Islet of Langerhans (tissue), 1 donor: ENCODE measurements at regions not wholly inside any gene's neighbourhood (a gene's known extent, or its start where the extent isn't known, plus 50 kb on each side); places are given as distances from the start of the nearest gene placed in this dataset.

ENCODE experiments used
- FAIRE-seq: peaks from one replicate; lab custom pipeline; 2011; peaks lifted over from hg19 to GRCh38; lab: Jason Lieb, UNC

DNA sequence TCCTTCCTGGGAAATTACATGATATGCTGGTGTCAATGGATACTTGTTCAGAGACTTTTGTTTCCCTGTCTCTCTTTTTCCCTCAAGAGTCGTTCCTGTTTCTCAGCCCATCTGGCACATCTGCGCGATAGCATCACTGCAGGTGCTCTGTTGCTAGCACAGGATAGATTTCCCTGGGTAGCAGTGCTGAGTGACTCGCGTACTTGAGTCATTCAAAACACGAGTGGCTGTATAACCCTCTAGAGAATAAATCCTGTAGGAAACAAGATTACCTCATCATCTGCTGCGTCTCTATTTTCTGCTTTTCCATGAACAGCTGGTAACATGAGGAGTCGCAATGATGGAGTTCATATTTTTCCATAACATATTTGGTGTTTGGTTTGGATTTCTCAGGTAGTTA lies 452.0 kb upstream of the FZD8 start:
- no peak for FAIRE-seq

DNA sequence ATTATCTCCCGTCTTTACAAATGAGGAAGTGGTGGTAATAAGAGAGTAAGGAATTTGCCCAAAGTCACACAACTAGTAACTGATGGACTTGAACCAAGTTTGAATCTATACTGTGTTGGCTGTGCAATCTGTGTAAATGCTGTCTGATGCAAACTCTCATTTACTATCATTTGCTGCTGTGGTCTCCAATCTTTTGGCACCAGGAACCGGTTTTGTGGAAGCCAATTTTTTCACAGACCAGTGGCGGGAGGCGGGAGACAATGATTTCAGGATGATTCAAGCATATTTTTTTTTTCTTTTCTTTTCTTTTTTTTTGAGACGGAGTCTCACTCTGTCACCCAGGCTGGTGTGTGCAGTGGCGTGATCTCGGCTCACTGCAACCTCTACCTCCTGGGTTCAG lies 450.0 kb upstream of the FZD8 start:
- FAIRE-seq = no peak

DNA sequence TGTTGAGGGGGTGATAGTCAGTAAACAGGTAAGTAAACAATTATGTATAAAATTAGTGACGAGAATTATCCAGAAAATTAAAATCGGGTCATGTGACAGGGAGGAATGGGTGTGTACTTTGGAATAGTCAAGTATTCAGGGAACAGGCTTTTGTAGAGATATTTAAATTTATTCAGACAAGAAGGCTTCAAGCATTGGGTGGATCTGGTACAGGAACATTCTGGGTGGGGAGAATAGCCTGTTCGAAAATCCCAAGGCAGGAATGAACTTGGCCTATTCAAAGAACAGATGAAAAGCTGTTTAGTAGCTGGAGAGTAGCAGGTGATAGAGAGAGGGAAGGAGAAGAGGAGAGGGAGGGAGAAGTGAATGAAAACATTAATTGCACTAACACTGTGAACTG lies 448.9 kb upstream of the FZD8 start:
- FAIRE-seq = no peak

DNA sequence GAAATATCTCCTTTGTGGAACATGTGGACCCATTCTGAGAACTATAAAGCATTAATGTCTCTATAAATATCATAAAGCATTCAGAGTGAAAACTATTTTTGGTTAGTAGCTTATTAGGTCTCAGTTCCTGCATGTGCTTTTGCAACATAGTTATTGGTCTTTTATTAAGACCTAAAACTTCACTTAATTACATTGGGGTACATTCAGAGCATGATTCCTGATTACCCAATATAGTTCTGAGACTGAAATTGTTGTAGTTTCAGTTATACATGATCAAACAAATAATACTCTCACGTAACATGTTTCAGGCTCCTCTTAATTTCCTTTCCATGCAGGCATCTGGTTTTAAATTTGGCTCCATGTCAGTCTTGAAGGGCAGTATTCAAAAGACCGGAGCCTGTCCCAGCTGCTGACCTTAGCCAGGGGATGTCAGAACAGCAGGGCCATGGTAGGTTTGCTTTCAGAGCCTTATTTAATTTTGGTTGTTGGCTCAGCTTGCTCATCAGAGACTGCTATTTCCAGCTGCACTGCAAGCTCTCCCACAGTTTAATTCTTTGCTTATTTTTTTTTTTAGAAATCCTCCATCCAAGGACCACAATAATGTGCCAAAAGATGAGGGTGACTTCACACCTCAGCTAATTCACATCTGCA lies 447.8 kb upstream of the FZD8 start:
- FAIRE-seq = no peak

DNA sequence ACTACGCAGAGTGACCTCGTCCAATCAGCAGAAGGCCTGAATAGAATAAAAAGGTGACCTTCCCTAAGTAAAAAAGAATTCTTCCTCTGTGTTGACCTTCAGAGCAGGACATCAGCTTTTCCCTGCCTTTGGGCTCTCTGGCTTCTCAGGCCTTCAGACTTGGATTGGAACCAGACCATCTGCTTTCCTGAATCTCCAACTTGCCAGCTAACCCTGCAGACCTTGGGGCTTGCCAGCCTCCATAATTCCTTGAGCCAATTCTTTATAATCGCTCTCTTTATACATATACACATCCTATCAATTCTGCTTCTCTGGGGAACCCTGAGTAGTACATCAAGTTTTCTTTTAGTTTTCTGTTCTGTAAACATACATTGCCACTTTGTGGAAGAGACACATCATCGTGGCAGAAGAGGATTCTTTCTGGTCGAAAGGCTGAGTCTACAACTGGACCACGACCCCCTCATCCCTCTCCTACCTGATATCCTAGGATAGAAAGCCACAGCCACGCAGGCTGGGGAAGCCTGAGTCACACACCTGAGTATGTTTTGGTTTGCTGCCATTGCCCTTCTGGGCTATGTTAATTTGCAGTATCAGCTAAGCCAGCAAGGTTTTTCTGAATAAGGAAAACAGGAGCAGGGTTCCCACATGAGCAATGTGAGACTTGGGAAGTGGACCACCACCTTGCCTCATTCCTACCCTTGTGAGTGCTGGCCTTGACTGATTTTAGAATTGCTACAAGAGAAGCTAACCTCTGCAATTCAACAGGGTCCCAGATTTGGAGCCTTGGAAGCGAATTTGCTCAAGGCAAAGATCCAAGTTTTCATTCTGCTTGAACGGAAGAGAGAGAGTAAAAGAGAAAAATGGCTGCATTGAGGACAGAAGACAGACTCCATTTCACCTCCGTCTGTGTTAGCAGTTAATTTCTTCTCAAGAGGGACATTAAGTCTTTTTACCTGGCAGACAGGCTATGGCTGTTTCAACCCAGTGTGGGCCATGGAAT lies 445.2 kb upstream of the FZD8 start:
- no peak for FAIRE-seq

DNA sequence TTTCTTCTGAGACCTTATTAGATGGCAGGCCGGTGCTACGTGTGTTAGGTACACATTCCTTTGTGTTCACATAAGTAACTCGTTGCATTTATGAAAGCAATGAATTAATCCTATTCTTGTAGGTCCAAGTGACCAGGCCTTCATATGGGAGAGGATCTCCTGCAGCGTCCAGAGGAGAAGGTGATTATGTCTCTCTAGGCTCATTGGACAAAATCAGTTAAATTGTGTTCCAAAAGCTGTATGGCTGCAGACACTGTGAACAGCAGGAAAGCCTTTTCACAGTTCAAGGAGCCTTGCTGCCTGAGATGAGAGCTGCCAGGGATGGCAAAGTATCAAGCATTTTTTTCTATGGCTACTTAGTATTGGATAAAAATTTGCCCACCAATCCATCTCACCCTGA lies 433.1 kb upstream of the FZD8 start:
- FAIRE-seq = no peak

DNA sequence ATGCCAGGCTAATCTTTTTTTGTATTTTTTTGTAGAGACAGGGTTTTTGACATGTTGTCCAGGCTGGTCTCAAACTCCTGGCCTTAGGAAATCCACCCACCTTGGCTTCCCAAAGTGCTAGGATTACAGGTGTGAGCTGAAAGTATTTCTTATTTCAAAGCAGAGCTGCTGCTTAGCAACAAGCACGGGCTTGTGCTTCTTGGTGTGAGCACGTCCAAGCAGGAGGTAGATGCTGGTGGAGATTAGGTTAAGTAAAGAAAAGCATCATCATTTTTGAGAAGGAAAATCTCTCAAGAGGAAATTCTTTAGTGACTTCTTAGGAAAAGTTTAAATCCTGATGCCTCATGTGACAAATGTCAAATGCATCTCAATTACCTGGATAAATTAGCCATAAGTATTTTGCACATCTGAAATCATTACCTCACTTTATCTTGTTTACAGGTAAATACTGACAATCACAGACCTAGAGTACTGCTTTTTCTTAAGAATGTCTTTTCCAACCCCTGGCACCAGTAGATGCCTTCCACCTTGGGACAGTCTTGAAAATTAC lies 431.8 kb upstream of the FZD8 start:
- no peak for FAIRE-seq

DNA sequence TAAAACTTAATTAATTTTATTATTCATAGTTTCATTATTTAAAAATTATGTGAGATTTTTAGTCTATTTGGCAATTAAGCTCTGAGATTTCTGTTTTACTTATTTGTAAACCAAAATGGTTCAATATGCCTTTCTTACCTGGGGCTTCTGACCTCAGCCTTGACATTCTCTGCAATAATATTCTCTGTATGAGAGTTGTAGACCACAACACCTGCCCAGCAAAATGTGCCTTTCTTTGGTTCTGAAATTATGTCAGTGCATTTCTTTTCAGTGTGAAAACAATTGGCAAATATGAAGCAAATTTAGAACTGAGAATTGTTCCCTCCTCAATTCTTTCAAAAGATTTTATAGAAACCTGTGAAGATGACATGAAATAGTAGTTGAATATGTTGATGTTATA lies 426.4 kb upstream of the FZD8 start:
- no peak for FAIRE-seq

DNA sequence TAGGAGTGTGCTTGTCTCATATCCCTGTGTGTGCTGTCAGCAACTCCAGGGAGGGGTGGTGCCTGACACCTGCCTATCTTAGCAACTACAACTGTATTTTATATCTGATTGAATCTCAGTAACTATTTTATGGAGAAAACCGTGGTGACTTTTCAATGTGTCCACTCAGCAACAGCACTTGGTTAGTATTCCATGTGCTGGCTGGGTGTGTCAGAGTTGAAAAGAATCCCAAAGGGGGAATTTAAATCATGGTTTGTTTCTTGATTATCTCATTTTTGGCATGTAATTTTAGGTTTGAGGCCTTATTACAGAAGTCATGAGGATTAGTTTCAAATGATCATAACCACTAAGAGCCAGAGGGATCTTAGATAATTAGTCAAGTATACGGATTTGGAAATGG lies 425.7 kb upstream of the FZD8 start:
- FAIRE-seq = no peak

DNA sequence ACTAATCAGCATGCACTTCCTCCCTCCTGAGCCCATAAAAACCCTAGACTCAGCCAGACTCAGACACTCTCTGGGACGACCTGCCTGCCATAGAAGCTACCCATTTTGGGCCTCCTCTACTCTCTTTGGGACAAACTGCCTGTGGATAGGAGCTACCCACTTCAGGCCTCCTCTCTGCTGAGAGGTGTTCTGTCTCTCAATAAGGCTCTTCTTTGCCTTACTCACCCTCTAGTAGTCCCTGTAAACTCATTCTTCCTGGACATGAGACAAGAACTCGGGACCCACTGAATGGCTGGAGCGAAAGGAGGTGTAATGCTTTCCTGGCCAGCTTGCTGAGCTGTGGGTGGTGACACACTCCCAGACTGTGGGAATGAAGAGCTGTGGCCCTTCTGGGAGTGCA lies 424.8 kb upstream of the FZD8 start:
- no peak for FAIRE-seq

DNA sequence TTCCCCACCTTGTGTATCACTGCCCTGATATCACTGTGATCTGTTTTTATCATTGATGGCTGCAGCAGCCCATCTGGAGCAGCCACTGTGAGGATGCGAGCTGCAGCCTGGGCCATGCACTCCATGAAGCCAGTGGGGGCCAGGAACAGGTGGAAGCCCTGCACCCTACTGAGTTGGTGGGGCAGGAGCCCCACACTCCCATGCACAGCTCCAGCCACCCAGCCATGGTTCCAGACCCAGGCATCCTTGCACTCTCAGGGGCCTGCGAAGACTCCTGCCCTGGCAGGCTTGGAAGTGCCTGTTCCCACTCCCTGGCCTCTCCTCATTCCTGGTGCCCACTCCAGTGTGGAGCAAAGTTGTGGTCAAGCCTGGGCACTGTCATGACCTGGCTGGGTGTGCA lies 424.0 kb upstream of the FZD8 start:
- FAIRE-seq = no peak

DNA sequence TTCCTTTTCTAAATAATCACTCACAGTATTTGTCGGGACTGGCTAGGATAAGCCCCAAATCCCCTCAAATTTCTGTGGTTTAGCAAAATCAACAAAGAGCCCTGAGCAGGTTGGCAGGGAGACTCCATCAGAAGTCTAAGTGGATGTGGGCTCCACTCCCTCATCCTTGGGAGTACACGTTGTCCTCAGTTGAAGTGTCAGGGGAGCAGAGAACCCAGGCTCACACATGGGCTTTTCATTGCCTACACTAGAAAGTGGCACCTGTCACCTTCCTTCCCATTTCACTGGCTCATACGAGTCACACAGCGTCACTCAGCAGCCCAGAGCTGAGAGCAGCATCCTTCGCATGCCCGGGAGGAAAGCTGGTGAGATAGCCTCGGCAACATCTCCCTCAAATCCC lies 421.3 kb upstream of the FZD8 start:
- no peak for FAIRE-seq

DNA sequence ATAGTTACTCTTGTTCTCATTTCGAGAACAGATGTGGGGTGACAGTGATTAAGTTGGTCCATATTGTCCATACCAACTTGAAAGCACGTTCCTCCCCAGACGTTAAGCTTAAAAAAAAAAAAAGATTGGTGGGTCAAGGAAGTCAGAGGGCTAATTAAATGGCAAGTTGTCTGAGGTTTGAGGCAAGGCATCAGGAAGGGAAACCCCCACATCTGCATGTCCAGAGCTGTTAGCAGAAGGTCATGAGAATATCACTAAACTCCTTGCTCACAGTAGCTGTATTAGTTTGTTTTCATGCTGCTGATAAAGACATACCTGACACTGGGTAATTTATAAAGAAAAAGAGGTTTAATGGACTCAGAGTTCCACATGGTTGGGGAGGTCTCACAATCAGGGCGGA lies 415.6 kb upstream of the FZD8 start:
- FAIRE-seq = no peak

DNA sequence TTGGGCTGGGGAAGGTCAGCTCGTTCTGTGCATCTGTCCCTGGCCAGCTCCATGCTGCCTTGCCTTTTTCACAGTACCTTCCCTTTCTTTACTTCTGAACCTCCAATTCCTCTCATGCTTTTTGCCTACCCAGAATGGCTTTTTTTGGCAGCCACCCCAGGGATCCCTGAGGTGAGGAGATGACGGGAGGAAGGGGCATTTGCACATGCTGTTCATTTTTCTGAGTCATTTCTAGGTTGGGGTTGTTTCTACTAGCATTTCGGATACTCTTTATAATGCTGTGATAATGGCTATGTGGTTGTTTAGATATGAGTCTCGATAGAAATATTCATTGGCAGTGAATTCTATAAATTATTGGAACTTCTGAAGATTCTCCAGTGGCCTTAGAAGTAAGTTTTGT lies 415.1 kb upstream of the FZD8 start:
- FAIRE-seq = no peak

DNA sequence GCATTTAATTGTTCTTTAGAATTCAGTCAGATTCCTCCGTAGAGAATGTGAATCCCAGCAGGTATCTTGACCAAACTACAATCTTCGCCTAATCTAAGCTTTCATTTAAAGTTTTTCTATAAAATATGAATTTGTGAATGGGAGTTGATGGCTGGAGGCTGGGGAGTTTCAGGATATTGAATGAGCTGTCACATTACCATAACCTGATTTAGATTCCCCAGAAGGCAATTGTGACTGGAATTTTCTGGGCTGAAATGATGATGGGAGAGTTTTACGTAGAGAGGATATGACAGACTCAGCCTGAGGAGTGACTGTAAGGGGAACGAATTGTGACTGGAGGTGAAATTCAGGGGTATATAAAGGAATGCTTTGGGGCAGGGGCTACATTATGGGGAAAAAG lies 411.7 kb upstream of the FZD8 start:
- FAIRE-seq = no peak

DNA sequence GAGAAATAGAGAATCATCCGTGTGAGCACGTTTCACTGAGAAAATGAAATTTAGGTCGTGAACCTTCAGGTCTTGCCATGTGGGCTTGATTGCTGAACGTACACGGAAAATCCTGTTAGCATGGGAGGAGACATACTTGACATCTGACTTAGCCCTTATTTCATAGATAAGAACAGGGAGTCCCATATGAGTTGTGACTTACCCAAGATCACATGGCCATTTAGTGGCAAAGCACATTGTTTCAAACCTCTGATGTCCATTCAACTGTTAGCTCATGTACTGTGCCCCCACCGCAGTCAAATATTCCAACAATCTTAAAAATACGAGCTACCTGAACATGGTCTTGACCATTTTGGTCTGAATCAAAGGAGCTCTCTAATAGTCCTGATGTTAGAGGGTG lies 411.2 kb upstream of the FZD8 start:
- no peak for FAIRE-seq

DNA sequence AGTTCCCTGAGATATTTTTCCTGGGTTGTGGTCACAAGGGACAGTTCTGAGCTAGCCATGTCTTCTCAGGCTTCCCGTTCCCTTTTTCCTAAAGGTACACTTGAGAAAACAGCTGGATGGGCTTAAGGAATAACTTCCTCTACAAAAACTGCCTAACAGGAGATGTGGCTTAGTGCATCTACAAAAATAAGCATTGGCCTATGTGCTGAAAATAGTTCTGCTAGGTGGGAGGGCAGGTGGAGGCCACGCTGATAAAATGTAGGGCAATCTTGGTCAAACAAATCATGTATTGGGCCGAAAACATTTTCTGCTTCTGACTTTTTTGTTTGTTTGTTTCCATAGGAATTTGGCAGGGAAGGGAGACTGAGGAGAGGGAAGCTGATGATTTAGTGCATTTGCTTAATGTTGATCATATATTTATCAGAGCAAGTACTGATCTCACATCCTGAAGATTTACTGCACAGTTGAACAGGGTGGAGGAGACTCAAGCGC lies 409.4 kb upstream of the FZD8 start:
- FAIRE-seq = no peak

DNA sequence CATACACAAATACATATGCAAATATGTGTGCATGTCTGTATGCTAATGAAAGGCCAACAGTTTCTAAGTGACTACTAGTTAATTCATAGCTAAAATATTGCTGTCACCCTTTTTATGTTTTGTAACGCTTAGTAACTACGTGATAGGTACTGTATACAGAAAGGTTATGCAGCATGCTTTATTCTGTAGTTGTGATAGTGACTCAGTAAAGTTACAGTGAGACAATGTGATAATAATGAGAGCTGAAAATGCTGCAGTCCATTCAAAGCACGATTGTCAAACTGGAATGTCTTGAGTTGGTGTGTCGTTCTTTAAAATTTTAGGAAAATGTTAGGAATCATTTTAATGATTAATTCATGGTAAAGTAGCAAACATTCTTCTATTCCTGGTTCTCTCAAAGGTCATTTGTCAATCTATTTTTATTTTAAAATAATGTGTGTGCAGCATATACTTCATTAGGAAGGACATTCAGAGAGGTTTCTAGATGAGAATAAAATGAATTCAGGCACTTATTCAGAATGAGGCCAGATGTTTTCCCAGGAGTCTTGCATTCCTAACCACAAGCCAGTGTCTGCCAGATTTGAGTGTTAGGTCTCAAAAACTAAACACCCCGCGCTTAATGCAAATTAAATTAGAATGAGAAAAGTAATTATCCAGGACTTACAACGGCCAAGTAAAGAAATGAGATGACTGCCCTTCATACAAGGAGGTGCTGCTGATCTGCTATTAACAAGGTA lies 408.8 kb upstream of the FZD8 start:
- no peak for FAIRE-seq

DNA sequence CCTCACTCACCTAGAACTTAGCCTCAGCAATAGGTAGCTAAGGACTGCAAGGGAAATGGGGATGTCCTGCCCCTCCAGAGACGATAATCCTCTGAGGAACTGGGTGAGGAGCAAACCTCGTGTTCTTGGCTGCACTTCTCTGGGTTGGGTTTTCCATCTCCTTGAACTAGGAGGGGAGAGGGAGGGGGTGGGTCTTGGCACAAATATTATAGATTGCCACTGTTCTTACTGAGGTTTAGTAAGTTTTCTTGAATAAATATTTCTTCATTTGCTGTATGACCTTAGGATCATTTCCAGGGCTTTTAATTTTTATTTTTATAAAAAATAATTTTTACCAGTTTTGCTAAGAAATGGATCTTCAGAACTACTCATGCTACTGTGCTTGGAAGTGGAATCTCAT lies 406.7 kb upstream of the FZD8 start:
- no peak for FAIRE-seq

DNA sequence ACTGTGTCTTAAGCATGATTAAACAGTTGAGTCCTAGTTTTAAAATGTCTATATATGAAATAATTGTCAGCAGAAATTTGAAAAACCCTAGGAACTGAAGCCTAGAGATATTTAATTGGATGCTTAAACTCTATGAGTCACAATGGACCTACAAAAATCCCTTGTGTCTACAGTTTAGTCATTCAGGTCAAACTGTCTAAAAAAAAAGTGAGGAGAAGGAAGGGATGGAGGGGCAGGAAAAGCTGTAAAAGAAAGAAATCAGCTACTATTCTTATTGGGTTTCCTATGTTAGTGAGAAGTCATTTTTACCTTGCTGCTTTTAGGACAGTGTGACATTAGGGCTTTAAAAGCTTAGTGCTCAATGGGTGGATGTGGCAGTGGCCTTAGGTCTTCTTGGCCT lies 406.1 kb upstream of the FZD8 start:
- FAIRE-seq = no peak

DNA sequence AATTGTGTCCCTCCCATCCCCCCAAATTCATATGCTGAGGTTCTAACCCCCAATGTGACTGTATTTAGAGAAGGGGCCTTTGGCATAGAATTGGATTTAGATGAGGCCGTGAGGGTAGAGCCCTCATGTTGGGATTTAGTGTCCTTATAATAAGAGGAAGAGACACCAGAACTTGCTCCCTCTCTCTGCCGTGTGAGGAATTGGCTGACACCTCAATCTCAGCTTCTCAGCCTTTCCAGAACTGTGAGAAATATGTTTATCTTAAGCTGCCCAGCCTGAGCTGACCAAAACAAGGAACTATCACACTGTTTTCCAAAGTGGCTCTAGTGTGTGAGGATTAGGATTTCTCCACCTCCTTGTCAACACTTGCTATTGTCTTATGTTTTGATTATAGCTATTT lies 400.0 kb upstream of the FZD8 start:
- FAIRE-seq = no peak

DNA sequence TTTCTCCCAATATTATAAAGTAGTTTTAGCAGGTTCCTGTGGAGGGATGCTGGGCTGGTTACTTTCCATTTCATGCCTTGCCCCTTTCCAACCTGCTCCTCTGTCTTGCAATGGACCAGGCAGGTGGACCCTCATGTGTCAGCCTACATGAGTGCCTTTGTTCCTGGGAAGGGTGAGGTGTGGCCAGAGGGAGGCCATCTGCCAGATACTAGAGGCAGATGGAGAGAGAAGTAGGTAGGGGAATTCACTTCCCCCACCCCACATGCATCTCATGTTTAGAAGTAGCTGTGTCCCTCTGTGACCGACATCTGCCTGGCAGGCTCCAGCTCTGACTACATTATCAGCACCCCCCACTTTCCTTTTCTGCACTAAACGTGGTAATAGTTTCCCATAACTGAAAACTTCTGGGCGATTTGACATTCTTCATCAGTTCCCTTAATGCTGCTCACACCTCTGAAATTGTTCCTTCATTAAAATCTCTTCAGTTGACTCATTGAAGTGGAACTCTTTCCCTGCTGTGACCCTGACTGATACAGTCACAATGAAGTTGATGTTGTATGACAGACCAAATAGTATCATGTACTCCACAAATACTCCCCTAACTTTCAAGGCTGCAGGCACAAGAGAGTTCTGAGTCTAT lies 396.3 kb upstream of the FZD8 start:
- FAIRE-seq = no peak
